ENCODE measurements at regions not wholly inside any gene's neighbourhood (a gene's known extent, or its start where the extent isn't known, plus 50 kb on each side); places are given as distances from the start of the nearest gene placed in this dataset.

GRCh38 chr9:1581926-1582325 is 433.2 kb upstream of the SMARCA2 start:
- in situ Hi-C loops (cut with HindIII; ENCODE audit: low sequenced_read_pairs): no loop called here
- no peak for DNase-seq (ENCODE audit: low spot score)

- no peak for DNase-seq (ENCODE audit: low spot score)
- in situ Hi-C loops (cut with HindIII; ENCODE audit: low sequenced_read_pairs): no loop called here
These were observed 423.8 kb upstream of the SMARCA2 start for GRCh38 chr9:1591310-1591709.

- no peak for DNase-seq (ENCODE audit: low spot score)
- in situ Hi-C loops (cut with HindIII; ENCODE audit: low sequenced_read_pairs): no loop called here
These were observed 416.9 kb upstream of the SMARCA2 start for GRCh38 chr9:1598270-1598669.

- DNase-seq (ENCODE audit: low spot score): no peak
- in situ Hi-C loops (cut with HindIII; ENCODE audit: low sequenced_read_pairs): no loop called here
These were observed 415.2 kb upstream of the SMARCA2 start for GRCh38 chr9:1599961-1600360.

GRCh38 chr9:1604942-1605560 is 410.1 kb upstream of the SMARCA2 start:
- in situ Hi-C loops (cut with HindIII; ENCODE audit: low sequenced_read_pairs): no loop called here
- peak; percentile 14 for DNase-seq (ENCODE audit: low spot score)

GRCh38 chr9:1606253-1606652 is 408.9 kb upstream of the SMARCA2 start:
- in situ Hi-C loops (cut with HindIII; ENCODE audit: low sequenced_read_pairs): no loop called here
- DNase-seq (ENCODE audit: low spot score): no peak

GRCh38 chr9:1612886-1613285 is 402.3 kb upstream of the SMARCA2 start:
- in situ Hi-C loops (cut with HindIII; ENCODE audit: low sequenced_read_pairs): no loop called here
- no peak for DNase-seq (ENCODE audit: low spot score)

GRCh38 chr9:1617419-1617818 is 397.7 kb upstream of the SMARCA2 start:
- in situ Hi-C loops (cut with HindIII; ENCODE audit: low sequenced_read_pairs): no loop called here
- no peak for DNase-seq (ENCODE audit: low spot score)

- DNase-seq (ENCODE audit: low spot score): peak; percentile 7
- in situ Hi-C loops (cut with HindIII; ENCODE audit: low sequenced_read_pairs): no loop called here
These were observed 395.0 kb upstream of the SMARCA2 start for GRCh38 chr9:1619915-1620710.

- in situ Hi-C loops (cut with HindIII; ENCODE audit: low sequenced_read_pairs): no loop called here
- no peak for DNase-seq (ENCODE audit: low spot score)
These were observed 377.7 kb upstream of the SMARCA2 start for GRCh38 chr9:1637401-1637800.

- in situ Hi-C loops (cut with HindIII; ENCODE audit: low sequenced_read_pairs): no loop called here
- no peak for DNase-seq (ENCODE audit: low spot score)
These were observed 376.0 kb upstream of the SMARCA2 start for GRCh38 chr9:1639166-1639565.

- in situ Hi-C loops (cut with HindIII; ENCODE audit: low sequenced_read_pairs): no loop called here
- no peak for DNase-seq (ENCODE audit: low spot score)
These were observed 367.4 kb upstream of the SMARCA2 start for GRCh38 chr9:1647776-1648175.

GRCh38 chr9:1653282-1653681 is 361.9 kb upstream of the SMARCA2 start:
- no peak for DNase-seq (ENCODE audit: low spot score)
- in situ Hi-C loops (cut with HindIII; ENCODE audit: low sequenced_read_pairs): no loop called here

- no peak for DNase-seq (ENCODE audit: low spot score)
- in situ Hi-C loops (cut with HindIII; ENCODE audit: low sequenced_read_pairs): no loop called here
These were observed 356.3 kb upstream of the SMARCA2 start for GRCh38 chr9:1658661-1659362.

- in situ Hi-C loops (cut with HindIII; ENCODE audit: low sequenced_read_pairs): no loop called here
- DNase-seq (ENCODE audit: low spot score): no peak
These were observed 355.8 kb upstream of the SMARCA2 start for GRCh38 chr9:1659363-1659690.

GRCh38 chr9:1668441-1668840 is 346.7 kb upstream of the SMARCA2 start:
- in situ Hi-C loops (cut with HindIII; ENCODE audit: low sequenced_read_pairs): no loop called here
- no peak for DNase-seq (ENCODE audit: low spot score)

GRCh38 chr9:1673300-1673699 is 341.8 kb upstream of the SMARCA2 start:
- in situ Hi-C loops (cut with HindIII; ENCODE audit: low sequenced_read_pairs): no loop called here
- no peak for DNase-seq (ENCODE audit: low spot score)

GRCh38 chr9:1676771-1677170 is 338.4 kb upstream of the SMARCA2 start:
- DNase-seq (ENCODE audit: low spot score): no peak
- in situ Hi-C loops (cut with HindIII; ENCODE audit: low sequenced_read_pairs): no loop called here

- in situ Hi-C loops (cut with HindIII; ENCODE audit: low sequenced_read_pairs): no loop called here
- DNase-seq (ENCODE audit: low spot score): no peak
These were observed 331.2 kb upstream of the SMARCA2 start for GRCh38 chr9:1683951-1684350.

GRCh38 chr9:1698991-1699390 is 316.2 kb upstream of the SMARCA2 start:
- in situ Hi-C loops (cut with HindIII; ENCODE audit: low sequenced_read_pairs): no loop called here
- DNase-seq (ENCODE audit: low spot score): no peak

- in situ Hi-C loops (cut with HindIII; ENCODE audit: low sequenced_read_pairs): no loop called here
These were observed 314.0 kb upstream of the SMARCA2 start for GRCh38 chr9:1701113-1701512.

More at GRCh38 chr9:1701113-1701512, 314.0 kb upstream of the SMARCA2 start:
- no peak for DNase-seq (ENCODE audit: low spot score)

Data from G401 (cell line).